A549 (cell line): ENCODE measurements at regions not wholly inside any gene's neighbourhood (a gene's known extent, or its start where the extent isn't known, plus 50 kb on each side); places are given as distances from the start of the nearest gene placed in this dataset.
A peak's percentile ranks its signal among the peaks of the same experiment; 100 is the strongest.

Experiments
- ATAC-seq, 2 experiments: fragments of 200-7000 bp in 1 of 2; fragments of >200 bp in 1 of 2; cut with Nextera tagmentation in 1 of 2; cut with Tn5 transposase in 1 of 2; 3 replicates each; pipeline versions ENCODE4 v1.8.0 to v1.9.1; 2018 to 2020; ENCODE audit warnings: mild to moderate bottlenecking in 1 of 2, moderate library complexity in 1 of 2
- CTCF ChIA-PET: fragments of 300-600 bp; sonication (Branson Sonifier 250); formaldehyde crosslinking; extraction: SDS; loops from one replicate; lab custom pipeline; 2021; ENCODE audit warnings: antibody characterized with exemption, inconsistent platforms; lab: Yijun Ruan, JAX
- POLR2A ChIA-PET: fragments of 350-600 bp; formaldehyde crosslinking; extraction: SDS; loops from one replicate; lab custom pipeline; 2021; ENCODE audit warnings: antibody characterized with exemption, inconsistent platforms; lab: Yijun Ruan, JAX
- DNase-seq, 2 experiments: peaks; one replicate each; pipeline versions ENCODE4 v3.0.0 to v3.0.0-alpha.2; 2011 to 2016; ENCODE audit warnings: low read depth in 1 of 2, low spot score in 1 of 2
- FAIRE-seq: peaks from 2 replicates; lab custom pipeline; 2011; peaks lifted over from hg19 to GRCh38; lab: Jason Lieb, UNC
- H3K27ac ChIP-seq, 2 experiments: fragments of >200 bp; sonication (Bioruptor Twin); formaldehyde crosslinking; 3 replicates each; pipeline ENCODE4 v1.5.1; 2016 to 2017
- H3K4me1 ChIP-seq: fragments of >200 bp; sonication (Bioruptor Twin); formaldehyde crosslinking; 3 replicates; pipeline ENCODE4 v1.6.1; 2016
- H3K4me2 ChIP-seq: fragments of >200 bp; sonication (Bioruptor Twin); formaldehyde crosslinking; 3 replicates; pipeline ENCODE4 v1.6.1; 2016
- H3K4me3 ChIP-seq: fragments of >200 bp; sonication (Bioruptor Twin); formaldehyde crosslinking; 3 replicates; pipeline ENCODE4 v1.5.1; 2016
- H3K9me3 ChIP-seq: fragments of >200 bp; sonication (Bioruptor Twin); formaldehyde crosslinking; 3 replicates; pipeline ENCODE4 v1.6.1; 2016
- ATOH8 ChIP-seq: fragments of 250-450 bp; sonication (Bioruptor Pico); IDR thresholded peaks from 2 replicates; pipeline ENCODE4 v1.5.0; 2020; ENCODE audit warnings: low read depth, mild to moderate bottlenecking, moderate library complexity
- CTCF ChIP-seq: fragments of >200 bp; sonication (Bioruptor Twin); formaldehyde crosslinking; IDR thresholded peaks from 3 replicates; pipeline ENCODE4 v1.5.1; 2016
- EHMT2 ChIP-seq: fragments of 200-600 bp; sonication (generic); IDR thresholded peaks from 2 replicates; pipeline ENCODE4 v1.6.1; 2016; ENCODE audit warnings: antibody characterized with exemption, low read depth, mild to moderate bottlenecking, moderate library complexity
- ELK1 ChIP-seq: fragments of 150-350 bp; IDR thresholded peaks from 2 replicates; pipeline ENCODE4 v1.6.1; 2014; ENCODE audit warnings: low read depth, mild to moderate bottlenecking, low read length
- EP300 ChIP-seq, 2 experiments: fragments of >200 bp; sonication (Bioruptor Twin); formaldehyde crosslinking; IDR thresholded peaks; 2 replicates in 1 of 2; 3 replicates in 1 of 2; pipeline ENCODE4 v1.6.1; 2016 to 2017
- FOSB ChIP-seq: fragments of 250-450 bp; sonication (Bioruptor Pico); IDR thresholded peaks from 2 replicates; pipeline ENCODE4 v1.5.0; 2020; ENCODE audit warnings: mild to moderate bottlenecking, moderate library complexity
- HOXB13 ChIP-seq: fragments of 250-450 bp; sonication (Bioruptor Pico); IDR thresholded peaks from 2 replicates; pipeline ENCODE4 v1.5.0; 2020; ENCODE audit warnings: low read depth, mild to moderate bottlenecking, moderate library complexity
- JUN ChIP-seq, 2 experiments: fragments of >200 bp; sonication (Bioruptor Twin); formaldehyde crosslinking; IDR thresholded peaks; 2 replicates in 1 of 2; 3 replicates in 1 of 2; pipeline ENCODE4 v1.6.1; 2016 to 2017
- MAFK ChIP-seq: fragments of 450-650 bp; IDR thresholded peaks from 2 replicates; pipeline ENCODE4 v1.6.1; 2014; ENCODE audit not compliant: partially characterized antibody
- PBX3 ChIP-seq: IDR thresholded peaks from 2 replicates; pipeline ENCODE4 v1.6.1; 2012
- PHF8 ChIP-seq: fragments of 200-600 bp; sonication (generic); IDR thresholded peaks from 2 replicates; pipeline ENCODE4 v1.6.1; 2016; ENCODE audit warnings: low read depth, mild to moderate bottlenecking, antibody characterized with exemption, moderate library complexity, borderline replicate concordance
- POLR2AphosphoS2 ChIP-seq: conservative IDR thresholded peaks from 2 replicates; pipeline ENCODE4 v1.6.1; 2012; ENCODE audit warnings: low read length, improper control_type of control experiment, inconsistent platforms
- RAD21 ChIP-seq, 2 experiments: fragments of >200 bp in 1 of 2; sonication (Bioruptor Twin) in 1 of 2; formaldehyde crosslinking in 1 of 2; IDR thresholded peaks in 1 of 2; conservative IDR thresholded peaks in 1 of 2; 2 replicates in 1 of 2; 3 replicates in 1 of 2; pipeline ENCODE4 v1.6.1; 2012 to 2018; ENCODE audit warnings: inconsistent platforms in 1 of 2
- RARB ChIP-seq: fragments of 250-450 bp; sonication (Bioruptor Pico); IDR thresholded peaks from 2 replicates; pipeline ENCODE4 v1.8.0; 2021; ENCODE audit warnings: mild to moderate bottlenecking, moderate library complexity
- RNF2 ChIP-seq: fragments of 200-600 bp; sonication (generic); IDR thresholded peaks from 2 replicates; pipeline ENCODE4 v1.6.1; 2016; ENCODE audit warnings: low read depth, mild to moderate bottlenecking, antibody characterized with exemption, moderate library complexity, borderline replicate concordance
- SMC3 ChIP-seq: fragments of >200 bp; sonication (Bioruptor Twin); formaldehyde crosslinking; IDR thresholded peaks from 3 replicates; pipeline ENCODE4 v1.6.1; 2018; ENCODE audit warnings: inconsistent platforms
- ZNF302 ChIP-seq: fragments of 250-450 bp; sonication (Bioruptor Pico); IDR thresholded peaks from 2 replicates; pipeline ENCODE4 v1.9.0; 2021; ENCODE audit warnings: inconsistent platforms, mild to moderate bottlenecking, moderate library complexity
- whole genome bisulfite sequencing: methylation state at CpG from one replicate; pipeline ENCODE4 v1.1.6; 2017; ENCODE audit errors: missing lambda C conversion rate; 5-methylcytosine and 5-hydroxymethylcytosine counted together
- TF ChIP-seq, protein P1 (sequence below): fragments of >200 bp; sonication (Bioruptor Twin); formaldehyde crosslinking; IDR thresholded peaks from 2 replicates; pipeline ENCODE4 v1.6.1; 2016
- TF ChIP-seq, protein P2 (sequence below): fragments of >200 bp; sonication (Bioruptor Twin); formaldehyde crosslinking; IDR thresholded peaks from 3 replicates; pipeline ENCODE4 v1.6.1; 2016
- TF ChIP-seq, protein P3 (sequence below): IDR thresholded peaks from 2 replicates; pipeline ENCODE4 v1.6.1; 2012; ENCODE audit warnings: low read depth, borderline replicate concordance

- TF ChIP-seq, protein P1, sequence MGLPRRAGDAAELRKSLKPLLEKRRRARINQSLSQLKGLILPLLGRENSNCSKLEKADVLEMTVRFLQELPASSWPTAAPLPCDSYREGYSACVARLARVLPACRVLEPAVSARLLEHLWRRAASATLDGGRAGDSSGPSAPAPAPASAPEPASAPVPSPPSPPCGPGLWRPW, result no peak
Measured at GRCh38 chr20:12733811-12734210, 275.0 kb upstream of the SPTLC3 start (continued).

DNA sequence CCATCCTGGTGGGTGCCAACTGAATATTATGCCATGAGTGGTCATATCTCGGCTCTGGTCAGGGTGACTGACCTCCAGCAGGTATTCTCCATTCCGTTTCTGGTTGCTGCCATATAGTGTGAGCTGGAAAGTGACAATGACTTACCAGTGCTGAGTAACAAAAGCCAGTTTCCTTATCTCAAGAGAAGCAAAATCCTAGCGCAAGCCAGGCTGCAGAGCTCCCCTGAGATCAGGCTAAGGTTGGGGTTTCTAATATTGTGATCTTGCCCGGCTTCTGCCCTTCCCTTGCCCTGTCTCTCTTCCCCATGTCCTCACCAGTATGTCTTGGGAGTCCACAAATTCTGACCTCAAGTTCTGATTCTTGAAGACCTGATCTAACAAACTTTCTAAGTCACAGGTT lies 271.3 kb upstream of the SPTLC3 start:
- no peak for TF ChIP-seq POLR2AphosphoS2
- TF ChIP-seq RAD21 (conservative IDR thresholded peaks at IDR 0.05 in 1 of 2, IDR thresholded peaks at IDR 0.05 in 1 of 2), result no peak
- TF ChIP-seq RNF2, result no peak
- TF ChIP-seq RARB, result no peak
- no peak for TF ChIP-seq PBX3
- TF ChIP-seq ELK1, result no peak
- TF ChIP-seq JUN (IDR thresholded peaks at IDR 0.05), result no peak
- TF ChIP-seq, protein P2, sequence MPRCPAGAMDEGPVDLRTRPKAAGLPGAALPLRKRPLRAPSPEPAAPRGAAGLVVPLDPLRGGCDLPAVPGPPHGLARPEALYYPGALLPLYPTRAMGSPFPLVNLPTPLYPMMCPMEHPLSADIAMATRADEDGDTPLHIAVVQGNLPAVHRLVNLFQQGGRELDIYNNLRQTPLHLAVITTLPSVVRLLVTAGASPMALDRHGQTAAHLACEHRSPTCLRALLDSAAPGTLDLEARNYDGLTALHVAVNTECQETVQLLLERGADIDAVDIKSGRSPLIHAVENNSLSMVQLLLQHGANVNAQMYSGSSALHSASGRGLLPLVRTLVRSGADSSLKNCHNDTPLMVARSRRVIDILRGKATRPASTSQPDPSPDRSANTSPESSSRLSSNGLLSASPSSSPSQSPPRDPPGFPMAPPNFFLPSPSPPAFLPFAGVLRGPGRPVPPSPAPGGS, result no peak
- TF ChIP-seq MAFK, result no peak
- no peak for TF ChIP-seq CTCF
- TF ChIP-seq ZNF302 (CRISPR knock-in tag), result no peak
- TF ChIP-seq, protein P1, result no peak
- TF ChIP-seq, protein P3, sequence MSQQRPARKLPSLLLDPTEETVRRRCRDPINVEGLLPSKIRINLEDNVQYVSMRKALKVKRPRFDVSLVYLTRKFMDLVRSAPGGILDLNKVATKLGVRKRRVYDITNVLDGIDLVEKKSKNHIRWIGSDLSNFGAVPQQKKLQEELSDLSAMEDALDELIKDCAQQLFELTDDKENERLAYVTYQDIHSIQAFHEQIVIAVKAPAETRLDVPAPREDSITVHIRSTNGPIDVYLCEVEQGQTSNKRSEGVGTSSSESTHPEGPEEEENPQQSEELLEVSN, result no peak
- TF ChIP-seq ATOH8 (CRISPR knock-in tag), result no peak
- TF ChIP-seq HOXB13 (CRISPR knock-in tag), result no peak
- TF ChIP-seq EHMT2, result no peak
- ChIA-PET POLR2A (no interaction called here), CTCF (no interaction called here)
- ATAC-seq (no peak), DNase-seq (no peak), FAIRE-seq (no peak)
- Histone ChIP-seq H3K4me3 (no peak overlapping the region), H3K4me1 (no peaks in the 10 kb centered on the region), H3K27ac (no peak overlapping the region), H3K9me3 (no peaks in the 10 kb centered on the region), H3K4me2 (no peak overlapping the region)
- WGBS, result 9% methylated on average over 4 of the region's 4 CpGs

GRCh38 chr20:12737900-12738299 lies 270.9 kb upstream of the SPTLC3 start:
- FAIRE-seq, result peak; percentile 7
- no peak for DNase-seq

More at GRCh38 chr20:12737900-12738299, 270.9 kb upstream of the SPTLC3 start:
- no peak for ATAC-seq
- H3K4me3 ChIP-seq, result no peak overlapping the region
- ChIA-PET POLR2A (no interaction called here), CTCF (no interaction called here)
- 0% methylated on average over 2 of the region's 2 CpGs for WGBS
- H3K27ac ChIP-seq, result no peak overlapping the region
- no peaks in the 10 kb centered on the region for H3K4me1 ChIP-seq
- no peaks in the 10 kb centered on the region for H3K9me3 ChIP-seq
- TF ChIP-seq FOSB (CRISPR knock-in tag), result no peak
- no peak for TF ChIP-seq SMC3
- TF ChIP-seq PHF8, result no peak
- no peak for TF ChIP-seq MAFK
- no peak for TF ChIP-seq RAD21 (conservative IDR thresholded peaks at IDR 0.05 in 1 of 2, IDR thresholded peaks at IDR 0.05 in 1 of 2)
- TF ChIP-seq EP300 (IDR thresholded peaks at IDR 0.05), result no peak
- no peak overlapping the region for H3K4me2 ChIP-seq
